GM04504 (cell line): ENCODE measurements at regions not wholly inside any gene's neighbourhood (a gene's known extent, or its start where the extent isn't known, plus 50 kb on each side); places are given as distances from the start of the nearest gene placed in this dataset.

Source experiments
- DNase-seq: peaks from one replicate; pipeline ENCODE4 v3.0.0-alpha.2; 2012; ENCODE audit warnings: low read depth

DNA sequence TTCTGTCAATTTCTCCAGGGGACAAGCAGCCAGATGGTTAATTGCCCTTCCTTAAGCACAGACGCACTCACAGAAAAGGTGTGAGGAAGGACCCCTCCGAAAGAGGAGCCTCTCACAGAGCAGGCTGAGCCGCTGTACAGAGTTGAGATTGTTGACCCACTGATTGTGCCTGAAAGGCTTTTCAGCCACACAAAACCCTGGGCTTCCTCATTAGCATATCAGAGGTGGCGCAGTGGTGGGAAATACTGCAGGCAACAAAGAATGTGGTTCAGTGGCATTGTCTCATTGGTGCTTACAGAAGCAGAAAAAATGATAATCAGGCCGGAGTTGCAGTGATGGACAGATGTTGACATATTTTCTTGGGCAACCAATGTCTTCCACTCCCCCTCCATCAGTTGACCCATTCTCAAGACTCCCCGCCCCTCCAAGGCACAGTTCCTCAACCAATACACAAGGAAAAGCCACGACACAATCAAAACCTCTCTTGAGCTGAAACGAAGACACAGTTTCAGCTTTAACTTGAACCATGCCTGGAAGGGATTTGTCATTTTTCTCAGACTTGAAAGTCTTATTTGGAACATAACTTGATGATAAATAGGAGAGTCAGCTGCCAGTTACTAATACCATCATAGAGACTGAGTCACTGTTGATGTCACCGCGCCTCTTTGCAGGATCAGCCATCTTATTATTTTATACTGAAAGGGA, 53.1 kb downstream of the ATXN3L start:
- no peak for DNase-seq

DNA sequence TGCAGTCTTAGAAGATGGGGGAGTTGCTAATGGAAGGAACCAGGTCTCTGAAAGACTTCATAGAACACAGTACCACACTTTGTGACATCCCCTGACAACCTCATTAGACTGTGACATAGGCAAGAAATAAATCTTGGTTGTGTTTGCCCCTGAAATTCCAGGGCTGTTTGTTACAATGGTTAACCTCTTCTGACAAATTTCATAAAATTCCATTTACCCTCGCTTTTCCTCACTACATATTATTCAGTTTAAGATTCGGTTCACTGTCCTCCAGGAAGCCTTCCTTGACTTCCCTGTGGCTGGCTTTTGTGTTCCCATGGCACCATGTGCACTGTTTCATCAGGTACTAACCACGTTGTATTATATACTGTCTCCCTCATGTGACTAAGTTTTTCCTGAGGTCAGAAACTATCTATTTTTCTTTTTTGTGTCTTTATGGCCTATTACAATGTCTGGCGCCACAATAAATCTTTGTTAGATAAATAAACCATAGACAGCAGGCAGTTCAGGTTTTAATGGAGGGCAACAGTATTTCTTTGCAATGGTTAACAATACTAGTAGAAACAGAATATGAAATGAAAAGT, 54.2 kb downstream of the ATXN3L start:
- no peak for DNase-seq

DNA sequence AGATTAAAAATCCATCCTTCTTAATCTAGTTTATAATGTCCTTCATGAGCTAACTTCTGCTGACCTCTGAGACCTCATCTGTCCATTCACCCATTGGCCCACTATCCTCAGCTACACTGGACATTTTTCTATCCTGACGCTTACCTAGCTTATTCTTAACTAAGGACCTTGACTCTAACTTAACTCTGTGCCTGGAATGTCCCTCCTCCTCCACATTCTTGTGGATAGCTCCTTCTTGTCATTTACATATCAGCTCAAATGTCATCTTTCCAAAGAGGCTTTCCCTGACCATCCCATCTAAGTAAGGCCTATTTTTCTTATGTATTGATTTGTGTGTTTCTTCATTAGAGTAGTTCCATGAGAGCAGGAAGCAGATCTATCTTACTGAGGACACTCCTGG, 54.7 kb downstream of the ATXN3L start:
- no peak for DNase-seq

DNA sequence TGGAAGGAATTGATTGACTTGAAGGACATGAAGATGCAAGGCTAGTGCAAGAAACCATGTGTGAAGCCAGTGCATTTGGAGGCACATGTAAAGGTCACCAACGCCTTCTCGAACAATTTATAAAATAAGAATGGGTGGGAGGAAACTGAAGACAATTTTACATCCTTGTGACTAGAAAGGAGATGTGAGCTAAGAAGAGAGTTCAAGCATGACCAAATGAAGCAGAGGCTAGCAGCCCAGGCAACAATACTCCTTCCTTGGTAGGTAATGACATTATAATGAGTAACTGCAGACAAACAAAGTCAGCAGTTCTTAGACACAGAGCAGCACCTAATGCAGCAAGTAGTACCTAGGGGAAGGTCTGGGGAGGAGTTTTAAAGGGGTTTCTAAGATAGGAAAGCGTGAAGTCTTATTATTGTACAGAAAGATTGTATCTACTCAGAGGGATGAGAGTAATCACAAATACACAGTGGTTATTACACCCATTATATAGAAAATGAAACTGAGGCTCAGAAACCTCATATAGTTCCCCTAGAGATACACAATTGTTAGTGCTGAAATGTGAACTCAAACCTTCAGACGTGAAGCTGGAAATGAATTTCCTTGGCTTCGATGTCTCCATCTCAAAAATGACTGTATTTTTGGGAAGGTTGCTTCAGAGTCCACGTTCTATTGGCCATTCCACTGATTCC, 56.1 kb downstream of the ATXN3L start:
- DNase-seq: no peak

DNA sequence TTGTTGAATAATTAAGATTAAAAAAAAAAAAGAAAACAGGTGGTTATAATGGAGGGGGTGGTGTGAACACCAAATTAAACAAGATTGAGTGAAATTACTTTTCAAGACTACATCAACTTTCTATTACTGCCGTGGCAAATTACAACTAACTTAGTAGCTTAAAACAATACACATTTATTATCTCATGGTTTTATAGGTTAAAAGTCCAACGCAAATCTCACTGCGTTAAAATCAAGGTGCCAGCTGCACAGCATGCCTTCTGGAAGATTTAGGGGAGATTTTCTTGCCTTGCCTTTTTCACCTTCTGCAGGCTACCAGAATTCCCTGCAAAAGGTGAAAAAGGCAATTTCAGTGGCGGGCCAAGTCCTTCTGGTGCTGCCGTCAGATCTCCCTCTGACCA, 58.5 kb downstream of the ATXN3L start:
- DNase-seq: no peak

DNA sequence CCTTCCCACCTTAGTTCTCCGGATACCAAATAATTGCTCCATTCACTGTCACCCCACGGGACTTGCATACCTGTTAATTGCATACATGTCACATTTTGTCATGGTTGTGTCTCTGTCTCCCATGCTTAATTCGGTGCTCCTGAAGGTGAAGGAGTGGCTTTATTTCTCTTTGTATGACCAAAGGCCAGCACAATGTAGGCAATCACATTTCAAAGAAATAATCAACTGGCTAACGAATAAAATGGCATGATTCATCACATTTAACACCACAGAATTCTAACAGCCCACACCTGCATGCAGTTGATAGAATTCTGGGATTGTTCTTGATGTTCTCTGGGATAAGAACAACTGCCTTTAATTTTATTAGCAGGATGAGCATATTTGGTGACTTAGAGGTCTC, 59.3 kb downstream of the ATXN3L start:
- no peak for DNase-seq

DNA sequence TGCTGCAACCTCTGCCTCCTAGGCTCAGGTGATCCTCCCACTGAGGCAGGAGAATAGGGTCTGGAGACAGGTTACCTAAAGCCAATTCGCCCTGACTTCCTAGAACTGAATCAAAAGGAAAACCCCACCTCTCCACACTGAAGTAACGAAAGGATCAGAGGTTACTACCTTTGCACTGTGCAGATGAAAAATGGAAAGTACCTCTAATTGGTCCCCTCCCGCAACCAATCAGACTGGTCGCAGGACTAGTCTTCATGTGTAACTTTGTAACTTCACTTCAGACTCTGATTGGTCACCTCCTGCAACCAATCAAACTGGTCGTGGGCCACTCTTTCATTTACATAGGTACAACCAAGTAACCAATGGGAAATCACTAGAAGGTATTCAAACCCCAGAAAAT, 61.1 kb downstream of the ATXN3L start:
- DNase-seq: no peak

DNA sequence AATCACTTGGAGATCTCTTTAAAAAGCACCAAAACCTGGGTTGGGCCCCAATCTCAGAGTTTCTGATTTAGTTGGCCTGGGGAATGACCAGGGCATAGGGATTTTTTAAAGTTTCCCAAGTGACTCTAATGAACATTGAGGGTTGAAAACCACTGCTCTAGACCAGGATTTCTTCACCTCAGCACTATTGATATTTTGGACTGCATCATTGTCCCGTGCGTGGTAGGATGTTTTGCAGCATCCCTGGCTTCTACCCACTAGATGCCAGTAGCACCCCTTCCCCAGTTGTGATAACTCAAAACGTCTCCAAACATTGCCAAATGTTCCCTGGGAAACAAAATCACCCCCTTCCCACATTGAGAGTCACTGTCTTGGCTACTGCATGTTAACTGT, 61.8 kb downstream of the ATXN3L start:
- no peak for DNase-seq

DNA sequence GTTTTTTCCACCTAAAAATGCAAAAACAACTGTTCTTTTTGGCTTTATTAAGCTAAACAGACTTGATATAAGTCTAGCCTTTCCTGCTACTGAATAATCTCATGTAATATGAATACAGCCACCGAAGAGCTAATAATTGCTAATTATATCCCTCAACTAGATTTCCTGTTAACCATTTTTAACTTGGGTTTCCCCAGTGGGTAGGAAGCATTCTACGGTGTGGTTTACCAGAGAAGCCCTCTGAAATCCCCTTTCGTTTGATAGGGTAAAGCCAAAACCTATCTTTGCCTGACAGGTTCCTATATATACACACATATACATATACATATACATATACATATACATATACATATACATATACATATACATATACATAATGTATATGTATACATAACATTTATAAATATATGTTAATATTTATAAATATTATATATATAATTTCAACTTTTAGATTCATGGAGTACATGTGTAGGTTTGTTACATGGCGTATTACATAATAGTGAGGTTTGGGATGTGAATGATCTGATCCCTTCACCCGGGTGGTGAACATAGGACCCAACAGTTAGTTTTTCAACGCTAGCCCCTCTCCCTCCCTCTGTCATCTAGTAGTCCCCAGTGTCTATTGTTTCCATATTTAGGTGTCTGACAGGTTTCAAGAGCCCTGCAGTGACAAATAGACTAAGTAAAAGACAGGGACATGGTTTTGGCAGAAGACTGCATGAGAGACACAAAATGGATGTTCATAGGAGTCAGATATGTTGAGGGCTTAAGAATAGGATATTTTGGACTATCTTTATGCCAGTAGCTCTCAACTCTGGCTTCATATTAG, 62.4 kb downstream of the ATXN3L start:
- DNase-seq: no peak

DNA sequence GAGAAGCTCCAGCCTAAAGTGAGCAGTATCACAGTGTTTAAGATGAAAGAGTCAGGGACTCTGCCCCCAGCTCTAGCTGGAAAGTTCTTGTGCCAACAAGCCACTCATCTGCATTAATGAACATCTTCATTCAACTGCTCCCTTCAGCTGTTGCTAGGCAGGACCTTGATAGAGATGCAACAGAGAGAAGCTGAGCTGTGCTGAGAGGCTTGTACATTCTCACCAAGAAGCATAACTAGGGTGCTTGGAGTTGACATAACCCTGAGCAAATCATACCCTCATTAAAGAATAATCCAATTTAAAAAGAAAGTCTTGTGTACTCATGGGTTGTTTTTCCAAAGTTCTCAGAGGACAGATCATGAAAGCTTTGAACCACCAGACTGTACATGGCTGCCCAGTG, 63.2 kb downstream of the ATXN3L start:
- DNase-seq: no peak

DNA sequence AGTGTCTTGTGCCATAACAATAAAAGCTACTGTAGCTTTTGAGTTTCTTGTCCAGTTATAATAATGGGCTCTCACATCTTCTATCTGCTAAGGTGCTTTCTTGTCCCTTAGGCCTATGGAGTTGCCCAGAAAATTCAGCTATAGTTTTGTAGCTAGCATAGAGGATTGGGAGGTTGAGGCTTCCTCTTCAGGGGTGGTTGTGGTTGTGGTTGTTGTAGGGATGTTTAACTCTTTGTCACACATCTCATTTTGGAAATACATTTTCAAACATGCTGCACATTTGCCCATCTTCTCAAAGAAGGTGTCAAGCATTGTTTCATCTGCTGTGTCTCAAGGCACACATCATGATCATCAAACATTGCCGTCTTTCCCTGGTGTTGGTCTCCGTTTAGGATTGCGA, 65.0 kb downstream of the ATXN3L start:
- DNase-seq: no peak

DNA sequence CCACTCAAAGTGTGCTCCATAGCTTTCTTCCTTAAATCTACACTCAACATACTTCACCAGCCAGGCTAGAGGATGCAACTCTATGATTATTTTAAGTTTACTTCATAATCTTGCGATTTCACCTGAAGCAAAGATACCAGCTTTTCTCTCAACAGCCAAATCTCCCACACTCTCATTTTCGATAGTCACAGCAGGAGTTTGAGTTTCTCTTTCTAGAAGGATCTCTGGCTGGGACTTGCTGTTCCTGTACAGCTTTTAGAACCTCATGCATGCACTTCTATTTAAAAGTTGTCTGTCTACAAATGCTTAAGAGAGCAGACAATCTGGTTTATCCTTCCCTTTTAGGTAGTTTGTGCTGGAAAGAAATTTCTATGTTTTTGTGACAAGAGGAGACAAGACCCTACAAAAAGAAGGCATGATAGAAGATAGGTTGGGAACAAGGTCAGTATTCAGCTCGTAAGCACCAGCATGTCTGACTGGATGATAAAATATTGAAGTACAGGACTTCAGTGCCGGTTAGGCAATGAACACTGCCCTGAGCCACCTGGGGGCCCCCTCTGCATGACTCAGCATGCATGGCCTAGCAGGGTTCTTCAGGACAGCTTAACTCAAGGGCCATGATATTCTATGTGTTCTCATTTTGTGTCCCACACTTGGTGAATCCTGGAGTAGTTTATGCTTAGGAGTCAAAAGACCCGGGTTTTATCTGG, 65.6 kb downstream of the ATXN3L start:
- no peak for DNase-seq

DNA sequence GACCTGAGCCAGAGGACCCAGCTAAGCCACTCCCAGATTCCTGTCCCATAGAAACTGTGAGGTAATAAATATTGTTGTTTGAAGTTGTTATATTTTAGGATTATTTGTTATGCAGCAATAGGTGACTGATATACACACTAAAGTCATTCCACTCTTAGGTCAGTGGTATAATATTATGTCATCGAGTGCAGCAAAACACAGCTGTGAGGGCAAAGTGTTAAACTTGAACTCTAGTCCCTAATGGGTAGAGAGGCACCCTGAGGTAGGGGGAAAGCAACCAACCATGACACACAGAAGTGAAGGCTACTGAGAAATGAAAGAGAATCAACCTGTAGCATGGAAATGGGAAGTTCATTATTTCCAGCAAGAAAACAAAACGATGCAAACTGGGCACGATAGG, 66.6 kb downstream of the ATXN3L start:
- DNase-seq: no peak

DNA sequence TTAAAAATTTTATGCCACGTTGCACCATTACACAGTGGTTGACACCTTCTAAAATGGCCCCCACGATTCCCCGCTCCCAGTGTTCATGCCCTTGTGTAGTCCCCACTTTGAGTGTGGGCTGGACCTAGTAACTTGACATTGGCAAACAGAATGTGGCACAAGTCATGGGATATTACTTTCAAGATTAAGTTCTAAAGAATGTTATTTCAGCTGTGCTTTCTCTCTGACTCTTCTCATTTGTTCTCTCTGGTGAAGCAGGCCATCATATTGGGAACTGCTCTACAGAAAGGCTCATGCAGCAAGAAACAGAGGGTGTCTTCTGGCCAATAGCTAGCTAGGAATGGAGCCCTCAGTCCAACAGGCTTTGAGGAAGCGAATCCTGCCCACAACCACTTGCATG, 67.1 kb downstream of the ATXN3L start:
- DNase-seq: no peak

DNA sequence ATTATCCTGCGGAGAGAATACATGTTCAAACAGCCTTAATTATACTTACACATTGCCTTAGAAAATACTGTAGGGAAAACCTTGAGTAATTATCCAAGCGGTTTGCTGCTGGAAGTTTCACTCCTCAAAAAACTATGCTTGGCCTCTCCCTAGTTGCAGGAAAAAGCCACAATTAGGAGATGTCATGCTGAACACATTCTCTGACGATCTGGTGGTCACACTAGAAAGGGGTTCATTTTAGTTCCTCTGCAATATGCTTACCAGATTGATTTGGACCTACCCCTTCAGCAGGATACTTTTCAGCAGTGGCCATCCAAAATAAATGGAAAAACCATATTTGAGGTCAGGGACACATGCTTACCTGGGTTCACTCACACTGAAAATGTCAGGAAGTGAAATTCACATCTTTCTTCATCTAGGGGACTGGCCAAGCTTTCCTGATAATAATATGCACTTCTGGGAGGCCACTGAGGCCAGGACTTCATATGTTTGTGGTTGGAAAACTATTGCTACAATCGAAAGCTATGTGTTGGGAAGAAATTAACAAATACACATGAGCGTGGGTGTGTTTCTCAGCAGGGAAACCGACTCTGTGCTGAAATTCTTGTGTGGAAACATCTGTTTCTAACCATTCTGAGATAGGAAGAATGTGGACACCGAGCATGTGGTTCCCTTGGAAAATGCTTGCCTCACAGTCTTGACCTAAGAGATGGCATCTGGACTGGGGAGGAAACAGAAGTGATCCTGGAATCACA, 68.8 kb downstream of the ATXN3L start:
- DNase-seq: peak; percentile 95

DNA sequence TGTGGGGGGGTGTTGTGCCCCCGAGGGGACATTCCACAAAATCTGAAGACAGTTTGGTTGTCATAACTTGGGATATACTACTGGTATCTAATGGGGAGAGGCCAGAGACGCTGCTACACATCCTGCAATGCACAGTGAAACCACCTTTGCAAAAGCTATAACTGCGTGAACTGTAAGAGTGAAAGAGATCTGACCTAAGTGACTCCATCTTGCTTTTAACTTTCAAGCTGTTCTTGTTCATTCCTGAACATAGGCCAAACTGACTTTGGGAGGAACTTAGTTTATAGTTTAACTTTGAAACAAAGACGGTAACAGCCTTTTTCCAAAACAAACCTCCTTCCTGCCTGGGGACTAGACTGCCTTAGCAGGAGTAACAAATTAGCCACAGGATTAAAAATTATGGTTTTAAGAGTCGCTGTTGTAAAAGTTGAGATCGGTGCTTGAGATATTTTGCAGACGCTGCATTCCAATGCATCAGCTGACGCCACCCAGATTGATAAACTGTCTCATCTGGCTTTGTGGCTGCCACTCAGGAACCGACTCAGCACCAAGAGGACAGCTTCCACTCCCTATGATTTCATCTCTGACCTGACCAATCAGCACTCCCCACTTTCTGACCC, 70.9 kb downstream of the ATXN3L start:
- peak; percentile 39 for DNase-seq

DNA sequence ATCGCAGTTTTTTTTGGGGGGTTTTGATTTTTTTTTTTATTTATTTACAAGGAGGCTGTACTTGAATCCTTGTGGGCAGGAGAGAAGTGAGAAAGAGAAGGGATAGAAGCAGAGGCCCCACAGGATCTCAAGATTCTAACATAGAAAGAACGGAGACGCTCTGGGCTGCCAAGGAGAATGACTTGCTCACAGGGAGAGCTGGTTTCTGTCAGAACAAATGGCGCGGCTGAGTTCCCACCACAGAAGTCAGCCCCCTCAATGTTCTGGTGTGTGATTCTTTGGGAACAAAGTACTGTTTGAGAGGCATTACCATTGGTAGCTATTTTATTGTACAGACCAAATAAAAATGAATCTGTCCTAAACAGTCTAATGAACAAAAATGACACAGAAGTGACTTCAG, 80.6 kb downstream of the ATXN3L start:
- no peak for DNase-seq

DNA sequence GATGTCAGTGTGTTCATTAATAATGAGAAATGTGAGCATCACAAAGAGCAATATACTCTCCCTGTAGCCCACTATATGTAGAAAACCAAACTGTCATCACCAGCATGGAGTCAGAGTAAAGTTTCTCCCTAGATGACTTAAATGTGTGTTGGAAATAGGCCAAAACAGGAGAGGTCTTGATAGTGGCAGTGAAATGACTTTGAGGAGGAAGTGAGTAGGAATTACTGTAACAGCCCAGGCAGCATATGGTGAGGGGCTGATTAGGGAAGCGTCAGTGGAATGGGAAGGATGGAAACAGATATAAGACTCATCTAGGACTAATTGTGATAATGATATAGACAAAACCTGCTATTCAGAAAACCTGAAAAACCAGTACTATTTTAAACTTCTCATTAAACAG, 83.9 kb downstream of the ATXN3L start:
- DNase-seq: no peak

DNA sequence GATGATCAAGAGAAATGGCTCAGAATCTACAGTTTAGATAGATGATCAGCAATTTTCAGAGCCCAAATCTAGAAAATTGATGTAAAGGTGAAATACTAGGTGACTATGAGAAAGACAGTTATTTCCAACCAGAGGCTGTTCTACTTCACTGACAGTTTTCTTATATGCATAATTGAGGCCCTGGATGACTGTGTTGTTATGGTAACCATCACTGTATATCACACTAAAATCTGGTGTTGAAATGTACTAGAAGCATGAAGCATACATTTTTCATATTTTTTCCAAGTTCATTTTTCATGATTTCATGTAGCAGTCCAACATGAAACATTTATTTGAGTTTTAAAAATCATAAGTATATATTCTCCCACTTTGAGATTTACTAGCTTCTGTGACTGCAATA, 87.4 kb downstream of the ATXN3L start:
- no peak for DNase-seq

DNA sequence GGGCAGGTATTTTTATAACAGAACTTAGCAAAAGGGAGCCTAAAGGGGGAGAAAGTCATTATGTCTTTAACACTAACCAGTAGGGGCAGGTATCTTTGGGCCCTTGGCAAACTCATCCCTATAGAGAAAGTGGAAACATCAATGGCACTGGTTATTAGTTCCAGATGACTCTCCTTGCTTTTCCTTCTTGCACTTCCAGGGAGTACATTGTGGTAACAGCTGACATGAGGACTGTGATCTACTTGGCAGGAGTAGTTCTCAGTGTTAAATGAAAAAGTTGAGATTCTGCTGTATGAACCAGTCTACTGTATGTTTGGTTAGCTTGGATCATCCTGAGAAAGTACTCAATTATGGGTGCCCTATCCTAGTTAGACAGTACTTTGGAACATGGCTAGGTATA, 93.6 kb downstream of the ATXN3L start:
- no peak for DNase-seq
